ENCODE measurements at regions not wholly inside any gene's neighbourhood (a gene's known extent, or its start where the extent isn't known, plus 50 kb on each side); places are given as distances from the start of the nearest gene placed in this dataset.

DNA sequence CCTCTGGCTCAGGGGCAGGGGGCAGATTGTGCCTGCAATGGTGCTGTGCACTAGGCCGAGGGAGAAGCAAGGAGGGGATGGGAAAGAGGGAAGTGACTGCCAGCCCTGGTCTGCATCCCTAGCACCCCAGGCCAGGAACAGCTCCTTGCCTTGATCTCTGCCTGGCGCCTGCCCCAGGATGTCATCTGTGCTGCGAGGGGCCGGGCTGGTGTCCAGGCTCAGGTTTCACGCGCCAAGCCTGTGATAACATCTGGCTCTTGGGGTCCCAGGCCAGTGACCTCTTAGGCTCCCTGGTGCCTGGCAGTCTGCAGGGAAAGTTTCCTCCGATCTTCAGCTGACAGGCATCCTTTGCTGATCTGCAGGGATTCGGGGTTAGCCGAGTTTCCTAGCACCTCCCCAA is 193.5 kb upstream of the GPR26 start:
- CTCF ChIA-PET: no interaction called here
- H3K9me3 ChIP-seq: no peaks in the 10 kb centered on the region
- H3K4me2 ChIP-seq: no peak overlapping the region
- 22% methylated on average over 6 of the region's 9 CpGs for WGBS (ENCODE audit: missing lambda C conversion rate)
- no peaks in the 10 kb centered on the region for H3K4me1 ChIP-seq
- H3K4me3 ChIP-seq: no peak overlapping the region
- POLR2A ChIA-PET: no interaction called here
- ATAC-seq (no peak), FAIRE-seq (no peak), DNase-seq (ENCODE audit: low read depth in 1 of 2, low spot score in 1 of 2) (no peak)
- no peak for TF ChIP-seq KDM5A (IDR thresholded peaks at IDR 0.05)
- no peak overlapping the region for H3K27ac ChIP-seq

DNA sequence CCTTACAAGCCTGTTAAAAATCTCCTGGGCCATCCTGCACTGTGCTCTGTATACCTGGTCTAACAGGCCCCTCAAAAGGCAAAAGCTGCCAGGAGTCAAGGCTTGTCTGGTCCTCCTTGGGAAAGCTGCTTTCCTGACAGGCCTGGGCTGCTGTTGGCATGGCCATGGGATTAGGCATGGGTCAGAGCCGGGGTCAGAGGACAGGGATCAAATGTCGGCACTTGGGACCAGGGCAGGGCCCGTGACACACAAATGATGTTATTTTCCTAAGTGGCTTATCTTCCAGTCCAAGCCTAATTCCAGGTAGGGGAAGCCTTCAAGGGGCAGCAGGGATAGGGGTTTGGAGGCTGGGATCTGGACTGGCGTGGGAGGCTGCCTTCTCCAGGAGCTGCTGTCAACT is 191.5 kb upstream of the GPR26 start:
- DNase-seq (ENCODE audit: low read depth in 1 of 2, low spot score in 1 of 2) (no peak), ATAC-seq (no peak), FAIRE-seq (no peak)
- Histone ChIP-seq H3K4me2 (no peak overlapping the region), H3K9me3 (no peaks in the 10 kb centered on the region), H3K27ac (no peak overlapping the region), H3K4me3 (no peak overlapping the region), H3K4me1 (no peaks in the 10 kb centered on the region)
- TF ChIP-seq SMC3 (IDR thresholded peaks at IDR 0.05): no peak
- TF ChIP-seq NFE2L2 (conservative IDR thresholded peaks at IDR 0.05; ENCODE audit: low read length): no peak
- no peak for TF ChIP-seq JUNB (IDR thresholded peaks at IDR 0.05)
- TF ChIP-seq GATA3 (IDR thresholded peaks at IDR 0.05; ENCODE audit: borderline replicate concordance): no peak
- TF ChIP-seq, protein P1, sequence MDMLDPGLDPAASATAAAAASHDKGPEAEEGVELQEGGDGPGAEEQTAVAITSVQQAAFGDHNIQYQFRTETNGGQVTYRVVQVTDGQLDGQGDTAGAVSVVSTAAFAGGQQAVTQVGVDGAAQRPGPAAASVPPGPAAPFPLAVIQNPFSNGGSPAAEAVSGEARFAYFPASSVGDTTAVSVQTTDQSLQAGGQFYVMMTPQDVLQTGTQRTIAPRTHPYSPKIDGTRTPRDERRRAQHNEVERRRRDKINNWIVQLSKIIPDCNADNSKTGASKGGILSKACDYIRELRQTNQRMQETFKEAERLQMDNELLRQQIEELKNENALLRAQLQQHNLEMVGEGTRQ (IDR thresholded peaks at IDR 0.05): no peak
- no peak for TF ChIP-seq RFX5 (IDR thresholded peaks at IDR 0.05)
- TF ChIP-seq CHD2 (IDR thresholded peaks at IDR 0.05; ENCODE audit: low read length, partially characterized antibody): no peak
- no peak for TF ChIP-seq POLR2A (IDR thresholded peaks at IDR 0.05; ENCODE audit: low read length)
- TF ChIP-seq RNF2 (IDR thresholded peaks at IDR 0.05; ENCODE audit: borderline replicate concordance, low read depth): no peak
- TF ChIP-seq, protein P2, sequence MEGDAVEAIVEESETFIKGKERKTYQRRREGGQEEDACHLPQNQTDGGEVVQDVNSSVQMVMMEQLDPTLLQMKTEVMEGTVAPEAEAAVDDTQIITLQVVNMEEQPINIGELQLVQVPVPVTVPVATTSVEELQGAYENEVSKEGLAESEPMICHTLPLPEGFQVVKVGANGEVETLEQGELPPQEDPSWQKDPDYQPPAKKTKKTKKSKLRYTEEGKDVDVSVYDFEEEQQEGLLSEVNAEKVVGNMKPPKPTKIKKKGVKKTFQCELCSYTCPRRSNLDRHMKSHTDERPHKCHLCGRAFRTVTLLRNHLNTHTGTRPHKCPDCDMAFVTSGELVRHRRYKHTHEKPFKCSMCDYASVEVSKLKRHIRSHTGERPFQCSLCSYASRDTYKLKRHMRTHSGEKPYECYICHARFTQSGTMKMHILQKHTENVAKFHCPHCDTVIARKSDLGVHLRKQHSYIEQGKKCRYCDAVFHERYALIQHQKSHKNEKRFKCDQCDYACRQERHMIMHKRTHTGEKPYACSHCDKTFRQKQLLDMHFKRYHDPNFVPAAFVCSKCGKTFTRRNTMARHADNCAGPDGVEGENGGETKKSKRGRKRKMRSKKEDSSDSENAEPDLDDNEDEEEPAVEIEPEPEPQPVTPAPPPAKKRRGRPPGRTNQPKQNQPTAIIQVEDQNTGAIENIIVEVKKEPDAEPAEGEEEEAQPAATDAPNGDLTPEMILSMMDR (IDR thresholded peaks at IDR 0.05): no peak
- TF ChIP-seq, protein P3, sequence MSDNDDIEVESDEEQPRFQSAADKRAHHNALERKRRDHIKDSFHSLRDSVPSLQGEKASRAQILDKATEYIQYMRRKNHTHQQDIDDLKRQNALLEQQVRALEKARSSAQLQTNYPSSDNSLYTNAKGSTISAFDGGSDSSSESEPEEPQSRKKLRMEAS (IDR thresholded peaks at IDR 0.05): no peak
- TF ChIP-seq KDM1A (IDR thresholded peaks at IDR 0.05; ENCODE audit: low read depth): no peak
- TF ChIP-seq, protein P4, sequence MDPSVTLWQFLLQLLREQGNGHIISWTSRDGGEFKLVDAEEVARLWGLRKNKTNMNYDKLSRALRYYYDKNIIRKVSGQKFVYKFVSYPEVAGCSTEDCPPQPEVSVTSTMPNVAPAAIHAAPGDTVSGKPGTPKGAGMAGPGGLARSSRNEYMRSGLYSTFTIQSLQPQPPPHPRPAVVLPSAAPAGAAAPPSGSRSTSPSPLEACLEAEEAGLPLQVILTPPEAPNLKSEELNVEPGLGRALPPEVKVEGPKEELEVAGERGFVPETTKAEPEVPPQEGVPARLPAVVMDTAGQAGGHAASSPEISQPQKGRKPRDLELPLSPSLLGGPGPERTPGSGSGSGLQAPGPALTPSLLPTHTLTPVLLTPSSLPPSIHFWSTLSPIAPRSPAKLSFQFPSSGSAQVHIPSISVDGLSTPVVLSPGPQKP (IDR thresholded peaks at IDR 0.05; ENCODE audit: low read depth, low read length): no peak
- TF ChIP-seq ZFP36 (IDR thresholded peaks at IDR 0.05; ENCODE audit: borderline replicate concordance, partially characterized antibody): no peak
- TF ChIP-seq, protein P5, sequence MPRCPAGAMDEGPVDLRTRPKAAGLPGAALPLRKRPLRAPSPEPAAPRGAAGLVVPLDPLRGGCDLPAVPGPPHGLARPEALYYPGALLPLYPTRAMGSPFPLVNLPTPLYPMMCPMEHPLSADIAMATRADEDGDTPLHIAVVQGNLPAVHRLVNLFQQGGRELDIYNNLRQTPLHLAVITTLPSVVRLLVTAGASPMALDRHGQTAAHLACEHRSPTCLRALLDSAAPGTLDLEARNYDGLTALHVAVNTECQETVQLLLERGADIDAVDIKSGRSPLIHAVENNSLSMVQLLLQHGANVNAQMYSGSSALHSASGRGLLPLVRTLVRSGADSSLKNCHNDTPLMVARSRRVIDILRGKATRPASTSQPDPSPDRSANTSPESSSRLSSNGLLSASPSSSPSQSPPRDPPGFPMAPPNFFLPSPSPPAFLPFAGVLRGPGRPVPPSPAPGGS (IDR thresholded peaks at IDR 0.05): no peak
- TF ChIP-seq HDAC2 (IDR thresholded peaks at IDR 0.05): no peak
- TF ChIP-seq, protein P6, sequence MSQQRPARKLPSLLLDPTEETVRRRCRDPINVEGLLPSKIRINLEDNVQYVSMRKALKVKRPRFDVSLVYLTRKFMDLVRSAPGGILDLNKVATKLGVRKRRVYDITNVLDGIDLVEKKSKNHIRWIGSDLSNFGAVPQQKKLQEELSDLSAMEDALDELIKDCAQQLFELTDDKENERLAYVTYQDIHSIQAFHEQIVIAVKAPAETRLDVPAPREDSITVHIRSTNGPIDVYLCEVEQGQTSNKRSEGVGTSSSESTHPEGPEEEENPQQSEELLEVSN (IDR thresholded peaks at IDR 0.05; ENCODE audit: borderline replicate concordance, low read depth): no peak
- TF ChIP-seq HOXB13 (CRISPR knock-in tag; IDR thresholded peaks at IDR 0.05; ENCODE audit: low read depth): no peak
- no peak for TF ChIP-seq FOSL2 (IDR thresholded peaks at IDR 0.05)
- no peak for TF ChIP-seq FOSL2 (CRISPR knock-in tag; IDR thresholded peaks at IDR 0.05)
- ChIA-PET POLR2A (no interaction called here), CTCF (interaction anchor here (1.1 kb wide), 1 partner anchor 94 kb away, joined by 5 read pairs; no protein-coding TSS in a partner anchor)
- WGBS (ENCODE audit: missing lambda C conversion rate): 15% methylated on average over 4 of the region's 4 CpGs
